OCI-LY3 (cell line): ENCODE measurements at regions not wholly inside any gene's neighbourhood (a gene's known extent, or its start where the extent isn't known, plus 50 kb on each side); places are given as distances from the start of the nearest gene placed in this dataset.

Source experiments
- H2AFZ ChIP-seq: fragments of 200-600, 300-600 bp; shearing (Covaris generic); 2 replicates; pipeline ENCODE4 v1.6.0; 2014; ENCODE audit warnings: antibody characterized with exemption, low read depth, low read length
- H3K27ac ChIP-seq: fragments of 200-600, 300-600 bp; sonication (generic); 2 replicates; pipeline ENCODE4 v1.5.1; 2014; ENCODE audit warnings: mild to moderate bottlenecking, low read length, moderate library complexity, mixed read lengths
- H3K27me3 ChIP-seq: fragments of 200-600, 300-600 bp; sonication (generic); 2 replicates; pipeline ENCODE4 v1.6.1; 2014; ENCODE audit warnings: low read depth, low read length, mixed read lengths
- H3K36me3 ChIP-seq: fragments of 200-600, 300-600 bp; sonication (generic); replicated peaks from 2 replicates; pipeline ENCODE3; 2014; ENCODE audit warnings: low read depth, low read length, mixed read lengths
- H3K4me1 ChIP-seq: fragments of 300-600, 200-600 bp; sonication (generic); 2 replicates; pipeline ENCODE4 v1.6.1; 2014; ENCODE audit warnings: low read length, mixed read lengths
- H3K4me2 ChIP-seq: fragments of 200-600, 300-600 bp; sonication (generic); 2 replicates; pipeline ENCODE4 v1.6.1; 2014; ENCODE audit warnings: low read length, mixed read lengths
- H3K4me3 ChIP-seq: fragments of 300-600, 200-600 bp; sonication (generic); 2 replicates; pipeline ENCODE4 v1.5.1; 2014; ENCODE audit warnings: antibody characterized with exemption, mild to moderate bottlenecking, low read length, moderate library complexity
- H3K79me2 ChIP-seq: fragments of 300-600, 200-600 bp; shearing (Covaris generic); 2 replicates; pipeline ENCODE4 v1.6.1; 2014; ENCODE audit warnings: mild to moderate bottlenecking, low read length, mixed read lengths
- H3K9ac ChIP-seq: fragments of 300-600, 200-600 bp; shearing (Covaris generic); 2 replicates; pipeline ENCODE4 v1.6.0; 2014; ENCODE audit warnings: mild to moderate bottlenecking, low read length, moderate library complexity
- H3K9me3 ChIP-seq: fragments of 200-600, 300-600 bp; shearing (Covaris generic); 2 replicates; pipeline ENCODE4 v1.6.1; 2014; ENCODE audit warnings: low read length, mixed read lengths; ENCODE audit not compliant: insufficient read depth
- H4K20me1 ChIP-seq: fragments of 200-600, 300-600 bp; sonication (generic); 2 replicates; pipeline ENCODE4 v1.6.1; 2016; ENCODE audit warnings: low read length, mixed read lengths; ENCODE audit not compliant: insufficient read depth
- CTCF ChIP-seq: fragments of 200-600, 300-600 bp; sonication (generic); IDR thresholded peaks from 2 replicates; pipeline ENCODE4 v1.5.1; 2014; ENCODE audit warnings: antibody characterized with exemption, low read length, low read depth
- EZH2phosphoT487 ChIP-seq: fragments of 200-600 bp; shearing (Covaris generic); IDR thresholded peaks from 2 replicates; pipeline ENCODE4 v1.6.1; 2018; ENCODE audit warnings: antibody characterized with exemption, mixed run types, low read depth

DNA sequence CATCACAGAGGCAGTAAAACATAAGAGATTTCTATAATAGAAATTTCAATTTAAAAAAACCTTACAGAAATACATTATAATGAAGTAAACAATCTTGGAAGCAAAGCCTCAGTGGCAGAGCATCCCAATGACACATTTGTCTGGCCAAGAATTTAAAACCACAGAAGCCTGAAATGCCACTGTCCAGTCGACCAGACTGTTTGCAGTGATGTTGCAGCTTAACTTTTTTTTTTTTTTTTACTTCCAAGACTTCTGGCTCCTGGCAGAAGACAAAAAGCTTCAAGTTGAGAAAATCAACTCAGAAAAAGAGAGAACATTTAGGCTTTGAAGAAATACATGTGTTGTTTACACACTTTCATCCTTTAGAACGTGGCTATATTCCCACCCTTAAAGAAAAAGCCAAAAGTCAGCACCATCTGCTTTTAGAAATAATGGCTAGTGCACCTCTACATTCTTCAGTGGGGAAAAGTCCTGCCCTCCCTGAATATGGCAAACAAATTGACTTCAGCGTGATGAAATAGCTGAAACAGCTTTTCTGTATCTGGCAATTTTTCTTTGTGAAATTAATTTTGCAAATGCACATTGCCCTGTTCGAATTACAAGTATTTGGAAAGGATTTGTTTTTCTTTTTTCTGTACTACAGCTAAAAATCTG lies 205.5 kb upstream of the MON1B start:
- no peak overlapping the region for H2AFZ ChIP-seq
- no peak for TF ChIP-seq EZH2phosphoT487
- TF ChIP-seq CTCF: no peak
- H3K4me2 ChIP-seq: no peak overlapping the region
- H3K36me3 ChIP-seq: no peaks in the 10 kb centered on the region
- H3K9me3 ChIP-seq: no peaks in the 10 kb centered on the region
- H3K9ac ChIP-seq: no peak overlapping the region
- H3K27me3 ChIP-seq: peaks cover 3% of the 10 kb centered on the region; the same call in 1 of the 2 replicates
- no peak overlapping the region for H3K4me3 ChIP-seq
- 0 out of 2 replicates have a peak, but pooled peaks cover 3% of the 10 kb centered on the region for H3K4me1 ChIP-seq
- no peak overlapping the region for H3K27ac ChIP-seq
- H4K20me1 ChIP-seq: peaks cover 16% of the 10 kb centered on the region; the same call in 1 of the 2 replicates
- H3K79me2 ChIP-seq: no peaks in the 10 kb centered on the region

GRCh38 chr16:76988526-76988925 lies 202.5 kb upstream of the MON1B start:
- Histone ChIP-seq H3K4me2 (no peak overlapping the region), H2AFZ (no peak overlapping the region), H3K9me3 (no peaks in the 10 kb centered on the region), H3K36me3 (no peaks in the 10 kb centered on the region), H3K4me3 (no peak overlapping the region), H3K27ac (no peak overlapping the region), H4K20me1 (peaks cover 4% of the 10 kb centered on the region; the same call in 1 of the 2 replicates), H3K9ac (no peak overlapping the region), H3K79me2 (no peaks in the 10 kb centered on the region), H3K4me1 (no peaks in the 10 kb centered on the region), H3K27me3 (no peaks in the 10 kb centered on the region)
- TF ChIP-seq EZH2phosphoT487 (no peak), CTCF (no peak)

DNA sequence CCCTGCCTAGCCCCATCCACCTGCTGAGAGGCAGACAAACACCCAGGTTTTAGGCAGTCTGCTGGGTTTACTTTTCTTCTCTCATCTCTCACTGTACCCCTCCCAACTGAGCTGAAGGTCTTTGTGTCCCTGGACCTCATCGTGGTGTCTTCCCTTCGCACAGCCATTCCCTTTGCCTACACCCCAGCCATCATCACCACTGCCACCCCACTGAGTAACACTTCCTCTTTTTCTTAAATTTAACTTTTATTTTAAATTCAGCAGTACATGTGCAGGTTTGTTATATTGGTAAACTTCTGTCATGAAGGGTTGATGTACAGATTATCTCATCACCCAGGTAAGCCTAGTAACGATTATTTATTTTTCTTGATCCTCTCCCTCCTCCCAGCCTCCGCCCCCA lies 188.3 kb upstream of the MON1B start:
- Histone ChIP-seq H3K9me3 (no peaks in the 10 kb centered on the region), H4K20me1 (no peaks in the 10 kb centered on the region), H3K9ac (no peak overlapping the region)

DNA sequence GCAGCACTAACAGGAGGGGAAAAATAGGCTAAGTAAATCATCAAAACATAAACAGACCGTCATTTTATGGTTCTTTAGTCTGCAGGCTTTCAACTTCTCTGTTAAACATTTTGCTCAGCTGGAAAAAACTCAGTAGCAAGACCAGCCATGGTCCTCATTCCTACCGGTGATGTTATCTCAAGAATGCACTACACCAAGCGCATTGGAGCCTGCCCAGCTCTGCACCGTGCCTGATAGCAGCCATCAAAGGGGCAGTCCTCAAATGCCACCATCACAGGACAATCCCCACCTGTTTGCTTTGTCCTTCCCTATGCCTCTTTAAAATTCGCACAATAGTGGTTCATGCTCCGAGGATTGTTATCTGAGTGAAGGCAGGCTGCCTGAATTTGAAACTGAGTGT lies 181.5 kb upstream of the MON1B start:
- H3K4me3 ChIP-seq: no peak overlapping the region
- no peaks in the 10 kb centered on the region for H3K4me1 ChIP-seq
- H3K27me3 ChIP-seq: no peaks in the 10 kb centered on the region
- H3K27ac ChIP-seq: no peak overlapping the region
- no peak overlapping the region for H3K9ac ChIP-seq
- H3K36me3 ChIP-seq: peaks cover 4% of the 10 kb centered on the region
- no peaks in the 10 kb centered on the region for H3K9me3 ChIP-seq
- no peaks in the 10 kb centered on the region for H3K79me2 ChIP-seq
- H2AFZ ChIP-seq: no peak overlapping the region
- H3K4me2 ChIP-seq: no peak overlapping the region
- TF ChIP-seq EZH2phosphoT487: no peak
- no peak for TF ChIP-seq CTCF
- no peaks in the 10 kb centered on the region for H4K20me1 ChIP-seq

More for the DNA sequence above, 188.3 kb upstream of the MON1B start:
- TF ChIP-seq CTCF (no peak), EZH2phosphoT487 (no peak)
- Histone ChIP-seq H3K27me3 (no peaks in the 10 kb centered on the region), H3K4me3 (no peak overlapping the region), H3K27ac (no peak overlapping the region), H3K4me2 (no peak overlapping the region), H3K4me1 (no peaks in the 10 kb centered on the region), H2AFZ (no peak overlapping the region), H3K36me3 (no peaks in the 10 kb centered on the region), H3K79me2 (no peaks in the 10 kb centered on the region)
